A549 (cell line): ENCODE measurements at regions not wholly inside any gene's neighbourhood (a gene's known extent, or its start where the extent isn't known, plus 50 kb on each side); places are given as distances from the start of the nearest gene placed in this dataset.

Experiments used
- BHLHE40 ChIP-seq: IDR thresholded peaks from 2 replicates; pipeline ENCODE4 v1.6.1; 2012; ENCODE audit warnings: low read depth, low read length, inconsistent platforms
- POLR2A ChIP-seq: IDR thresholded peaks from 2 replicates; pipeline ENCODE4 v1.6.1; 2012; ENCODE audit warnings: mild to moderate bottlenecking, low read length
- RAD21 ChIP-seq, 2 experiments: fragments of >200 bp in 1 of 2; sonication (Bioruptor Twin) in 1 of 2; formaldehyde crosslinking in 1 of 2; IDR thresholded peaks in 1 of 2; conservative IDR thresholded peaks in 1 of 2; 2 replicates in 1 of 2; 3 replicates in 1 of 2; pipeline ENCODE4 v1.6.1; 2012 to 2018; ENCODE audit warnings: inconsistent platforms in 1 of 2
- TF ChIP-seq, protein P1 (sequence below): fragments of >200 bp; sonication (Bioruptor Twin); formaldehyde crosslinking; IDR thresholded peaks from 3 replicates; pipeline ENCODE4 v1.5.1; 2016
- TF ChIP-seq, protein P2 (sequence below): fragments of 200-600 bp; sonication (generic); IDR thresholded peaks from 2 replicates; pipeline ENCODE4 v1.6.1; 2016; ENCODE audit warnings: antibody characterized with exemption, mild to moderate bottlenecking, moderate library complexity

DNA sequence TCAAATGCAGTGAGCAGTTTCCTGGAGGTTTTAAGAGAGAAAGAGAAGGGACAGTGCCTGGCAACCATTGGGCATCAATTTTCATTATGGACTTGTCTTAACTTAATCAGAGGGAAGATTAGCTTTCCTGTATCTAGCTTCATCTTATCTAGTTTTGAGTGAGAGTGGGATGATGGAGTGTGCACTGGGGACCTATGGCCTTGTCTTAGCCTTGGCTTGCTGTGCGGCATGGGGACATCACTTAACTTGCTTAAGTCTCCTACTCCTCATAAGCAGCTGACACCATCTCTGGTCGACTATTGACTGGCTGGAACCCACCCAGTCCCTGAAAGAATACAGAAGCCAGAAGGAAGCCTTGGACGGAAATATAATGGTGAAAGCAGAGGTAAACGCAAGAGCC, 344.0 kb downstream of the SOX11 start:
- TF ChIP-seq, protein P1, sequence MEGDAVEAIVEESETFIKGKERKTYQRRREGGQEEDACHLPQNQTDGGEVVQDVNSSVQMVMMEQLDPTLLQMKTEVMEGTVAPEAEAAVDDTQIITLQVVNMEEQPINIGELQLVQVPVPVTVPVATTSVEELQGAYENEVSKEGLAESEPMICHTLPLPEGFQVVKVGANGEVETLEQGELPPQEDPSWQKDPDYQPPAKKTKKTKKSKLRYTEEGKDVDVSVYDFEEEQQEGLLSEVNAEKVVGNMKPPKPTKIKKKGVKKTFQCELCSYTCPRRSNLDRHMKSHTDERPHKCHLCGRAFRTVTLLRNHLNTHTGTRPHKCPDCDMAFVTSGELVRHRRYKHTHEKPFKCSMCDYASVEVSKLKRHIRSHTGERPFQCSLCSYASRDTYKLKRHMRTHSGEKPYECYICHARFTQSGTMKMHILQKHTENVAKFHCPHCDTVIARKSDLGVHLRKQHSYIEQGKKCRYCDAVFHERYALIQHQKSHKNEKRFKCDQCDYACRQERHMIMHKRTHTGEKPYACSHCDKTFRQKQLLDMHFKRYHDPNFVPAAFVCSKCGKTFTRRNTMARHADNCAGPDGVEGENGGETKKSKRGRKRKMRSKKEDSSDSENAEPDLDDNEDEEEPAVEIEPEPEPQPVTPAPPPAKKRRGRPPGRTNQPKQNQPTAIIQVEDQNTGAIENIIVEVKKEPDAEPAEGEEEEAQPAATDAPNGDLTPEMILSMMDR = no peak
- TF ChIP-seq, protein P2, sequence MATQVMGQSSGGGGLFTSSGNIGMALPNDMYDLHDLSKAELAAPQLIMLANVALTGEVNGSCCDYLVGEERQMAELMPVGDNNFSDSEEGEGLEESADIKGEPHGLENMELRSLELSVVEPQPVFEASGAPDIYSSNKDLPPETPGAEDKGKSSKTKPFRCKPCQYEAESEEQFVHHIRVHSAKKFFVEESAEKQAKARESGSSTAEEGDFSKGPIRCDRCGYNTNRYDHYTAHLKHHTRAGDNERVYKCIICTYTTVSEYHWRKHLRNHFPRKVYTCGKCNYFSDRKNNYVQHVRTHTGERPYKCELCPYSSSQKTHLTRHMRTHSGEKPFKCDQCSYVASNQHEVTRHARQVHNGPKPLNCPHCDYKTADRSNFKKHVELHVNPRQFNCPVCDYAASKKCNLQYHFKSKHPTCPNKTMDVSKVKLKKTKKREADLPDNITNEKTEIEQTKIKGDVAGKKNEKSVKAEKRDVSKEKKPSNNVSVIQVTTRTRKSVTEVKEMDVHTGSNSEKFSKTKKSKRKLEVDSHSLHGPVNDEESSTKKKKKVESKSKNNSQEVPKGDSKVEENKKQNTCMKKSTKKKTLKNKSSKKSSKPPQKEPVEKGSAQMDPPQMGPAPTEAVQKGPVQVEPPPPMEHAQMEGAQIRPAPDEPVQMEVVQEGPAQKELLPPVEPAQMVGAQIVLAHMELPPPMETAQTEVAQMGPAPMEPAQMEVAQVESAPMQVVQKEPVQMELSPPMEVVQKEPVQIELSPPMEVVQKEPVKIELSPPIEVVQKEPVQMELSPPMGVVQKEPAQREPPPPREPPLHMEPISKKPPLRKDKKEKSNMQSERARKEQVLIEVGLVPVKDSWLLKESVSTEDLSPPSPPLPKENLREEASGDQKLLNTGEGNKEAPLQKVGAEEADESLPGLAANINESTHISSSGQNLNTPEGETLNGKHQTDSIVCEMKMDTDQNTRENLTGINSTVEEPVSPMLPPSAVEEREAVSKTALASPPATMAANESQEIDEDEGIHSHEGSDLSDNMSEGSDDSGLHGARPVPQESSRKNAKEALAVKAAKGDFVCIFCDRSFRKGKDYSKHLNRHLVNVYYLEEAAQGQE = no peak
- TF ChIP-seq BHLHE40 = no peak
- TF ChIP-seq POLR2A = no peak
- TF ChIP-seq RAD21 (conservative IDR thresholded peaks at IDR 0.05 in 1 of 2, IDR thresholded peaks at IDR 0.05 in 1 of 2) = no peak
